K562 (cell line): ENCODE measurements at regions not wholly inside any gene's neighbourhood (a gene's known extent, or its start where the extent isn't known, plus 50 kb on each side); places are given as distances from the start of the nearest gene placed in this dataset.

Source experiments
- ATAC-seq: fragments of 200-7000 bp; cut with Tn5 transposase; 3 replicates; pipeline ENCODE4 v1.9.1; 2020; ENCODE audit warnings: moderate library complexity
- BruUV-seq: library from RNA; stranded (reverse); fragments of 400-500 nt; replicated peaks from 2 replicates; lab custom pipeline; 2021; lab: Mats Ljungman, UMichigan
- CTCF ChIA-PET: fragments of 300-600 bp; formaldehyde crosslinking; extraction: SDS; loops from one replicate; lab custom pipeline; 2021; ENCODE audit warnings: low intra/inter-chr PET ratio; lab: Yijun Ruan, JAX
- POLR2A ChIA-PET: fragments of 300-600, 350-650 bp; sonication (Branson Sonifier 250); formaldehyde crosslinking; extraction: SDS; loops from one replicate; lab custom pipeline; 2021; ENCODE audit warnings: antibody characterized with exemption, inconsistent platforms; lab: Yijun Ruan, JAX
- DNase-seq, 4 experiments: peaks; one replicate each; pipeline versions ENCODE4 v3.0.0 to v3.0.0-alpha.2; 2011 to 2018; ENCODE audit warnings: low spot score in 3 of 4, mixed read lengths in 3 of 4; ENCODE audit errors: extremely low read depth in 1 of 4
- FAIRE-seq: peaks from 2 replicates; lab custom pipeline; 2011; peaks lifted over from hg19 to GRCh38; lab: Jason Lieb, UNC
- H2AFZ ChIP-seq: 2 replicates; pipeline ENCODE4 v1.6.0; 2011; ENCODE audit warnings: low read depth, low read length, control low read depth, inconsistent platforms
- H3K27ac ChIP-seq: fragments of 200-600 bp; 3 replicates; pipeline ENCODE4 v1.8.0; 2011; ENCODE audit warnings: low read depth, mild to moderate bottlenecking, control low read depth, inconsistent platforms, low read length, moderate library complexity, mixed read lengths; ENCODE audit errors: extremely low read depth
- H3K27me3 ChIP-seq, 2 experiments: fragments of 300-600 bp in 1 of 2; 2 replicates in 1 of 2; 3 replicates in 1 of 2; pipeline versions ENCODE4 v1.6.0 to v1.8.0; 2011; ENCODE audit warnings: inconsistent platforms in 2 of 2, low read length in 2 of 2, mild to moderate bottlenecking in 1 of 2, mixed read lengths in 1 of 2, moderate library complexity in 1 of 2; ENCODE audit not compliant: control insufficient read depth in 2 of 2, insufficient read depth in 2 of 2
- H3K36me3 ChIP-seq: fragments of 300-600 bp; 3 replicates; pipeline ENCODE4 v1.8.0; 2011; ENCODE audit warnings: mild to moderate bottlenecking, low read length, inconsistent platforms; ENCODE audit not compliant: control insufficient read depth, insufficient read depth
- H3K4me1 ChIP-seq, 2 experiments: fragments of 200-600 bp in 1 of 2; replicated peaks in 1 of 2; 2 replicates in 1 of 2; 3 replicates in 1 of 2; pipeline versions ENCODE4 v1.5.1 to v1.8.0; 2011; ENCODE audit warnings: inconsistent platforms in 2 of 2, low read length in 2 of 2, mild to moderate bottlenecking in 1 of 2, mixed read lengths in 1 of 2, moderate library complexity in 1 of 2; ENCODE audit not compliant: control insufficient read depth in 2 of 2, insufficient read depth in 2 of 2
- H3K4me2 ChIP-seq: 2 replicates; pipeline ENCODE4 v1.6.1; 2011; ENCODE audit warnings: low read length, control low read depth, inconsistent platforms, mixed read lengths; ENCODE audit not compliant: insufficient read depth
- H3K4me3 ChIP-seq: fragments of 200-600 bp; sonication (generic), shearing (Covaris generic); 2 replicates; pipeline ENCODE4 v1.5.1; 2016; ENCODE audit warnings: control low read depth, inconsistent platforms
- H3K79me2 ChIP-seq: fragments of 200-600 bp; 3 replicates; pipeline ENCODE4 v1.8.0; 2011; ENCODE audit warnings: low read length, inconsistent platforms; ENCODE audit not compliant: control insufficient read depth, insufficient read depth
- H3K9ac ChIP-seq, 2 experiments: 2 replicates each; pipeline versions ENCODE4 v1.6.0 to v1.6.1; 2011; ENCODE audit warnings: low read depth in 2 of 2, low read length in 2 of 2, control low read depth in 1 of 2, inconsistent platforms in 1 of 2, mild to moderate bottlenecking in 1 of 2, mixed read lengths in 1 of 2; ENCODE audit not compliant: insufficient read depth in 1 of 2
- H3K9me1 ChIP-seq: one replicate; pipeline ENCODE4 v1.6.0; 2011; ENCODE audit warnings: inconsistent platforms, mild to moderate bottlenecking, low read length, moderate library complexity; ENCODE audit not compliant: control insufficient read depth, insufficient read depth
- H3K9me3 ChIP-seq: replicated peaks from 2 replicates; pipeline ENCODE4 v1.5.1; 2011; ENCODE audit warnings: low read depth, low read length, inconsistent platforms; ENCODE audit not compliant: control insufficient read depth, insufficient read depth
- H4K20me1 ChIP-seq: replicated peaks from 2 replicates; pipeline ENCODE4 v1.6.1; 2011; ENCODE audit warnings: low read length, inconsistent platforms, mixed read lengths; ENCODE audit not compliant: control insufficient read depth, insufficient read depth
- COPS2 ChIP-seq: fragments of 450-650 bp; conservative IDR thresholded peaks from 2 replicates; pipeline ENCODE4 v1.6.1; 2016; ENCODE audit warnings: mild to moderate bottlenecking, moderate library complexity
- EGR1 ChIP-seq: fragments of 450-650 bp; conservative IDR thresholded peaks from 2 replicates; pipeline ENCODE4 v1.6.1; 2017; ENCODE audit warnings: mild to moderate bottlenecking
- ELF2 ChIP-seq: fragments of 250-450 bp; sonication (Bioruptor Pico); IDR thresholded peaks from 2 replicates; pipeline ENCODE4 v1.5.0; 2021; ENCODE audit warnings: mild to moderate bottlenecking
- IFI16 ChIP-seq: fragments of 250-450 bp; sonication (Bioruptor Pico); IDR thresholded peaks from 2 replicates; pipeline ENCODE4 v2.1.2; 2022; ENCODE audit warnings: mild to moderate bottlenecking, inconsistent platforms
- IRF2 ChIP-seq: sonication (generic); formaldehyde crosslinking; IDR thresholded peaks from 2 replicates; pipeline ENCODE4 v1.8.1; 2022; ENCODE audit warnings: mild to moderate bottlenecking, missing genetic modification reagents
- RUNX1 ChIP-seq: sonication (generic); IDR thresholded peaks from 2 replicates; pipeline ENCODE4 v1.6.1; 2016; ENCODE audit warnings: antibody characterized with exemption, low read depth
- ZNF197 ChIP-seq: fragments of 200-800 bp; sonication (Bioruptor generic); IDR thresholded peaks from 2 replicates; pipeline ENCODE4 v1.6.1; 2016; ENCODE audit warnings: low read depth, missing genetic modification characterization, missing compliant biosample characterization
- ZNF445 ChIP-seq: fragments of 250-450 bp; sonication (Bioruptor Pico); IDR thresholded peaks from 2 replicates; pipeline ENCODE4 v1.4.0; 2020; ENCODE audit warnings: low read depth, mild to moderate bottlenecking, moderate library complexity
- WGBS: fragments of 100-300 bp; shearing (Covaris generic); methylation state at CpG from one replicate; pipeline ENCODE4 v1.1.6; 2016; ENCODE audit warnings: low coverage, mixed read lengths; ENCODE audit not compliant: insufficient coverage; ENCODE audit errors: missing lambda C conversion rate; 5-methylcytosine and 5-hydroxymethylcytosine counted together
- in situ Hi-C: fragments of 300-500 bp; cut with MboI; formaldehyde crosslinking; loops from 4 replicates; pipeline ENCODE4 v1.15.0; 2018; ENCODE audit warnings: inconsistent platforms, mixed read lengths
- intact Hi-C: fragments of 100-400 bp; cut with micrococcal nuclease; formaldehyde crosslinking; loops from 2 replicates; pipeline ENCODE4 v1.14.2; 2022
- TF ChIP-seq, protein P1 (sequence below): fragments of 450-650 bp; IDR thresholded peaks from 2 replicates; pipeline ENCODE4 v1.6.1; 2016; ENCODE audit warnings: borderline replicate concordance
- TF ChIP-seq, protein P2 (sequence below): fragments of 450-650 bp; formaldehyde crosslinking; IDR thresholded peaks from 2 replicates; pipeline ENCODE4 v1.4.0; 2020; ENCODE audit warnings: mild to moderate bottlenecking, moderate library complexity

DNA sequence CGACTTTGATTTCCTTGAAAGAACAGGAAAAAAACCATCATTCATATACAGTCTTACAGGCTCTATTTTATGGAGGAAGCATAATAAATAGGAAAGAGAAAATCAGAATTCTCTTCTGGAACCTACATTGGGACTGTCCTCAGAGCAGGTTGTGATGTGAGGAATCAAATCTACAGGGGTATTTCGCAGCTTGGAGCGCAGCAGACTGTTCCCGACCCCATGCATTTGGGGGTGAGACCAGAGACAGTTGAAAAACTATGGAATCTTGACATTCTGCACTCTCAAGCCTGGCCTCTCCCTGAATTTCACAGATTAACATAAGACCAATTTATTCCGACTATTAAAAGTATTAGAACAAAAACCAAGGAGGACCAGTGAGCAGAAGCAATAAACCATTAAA is 93.3 kb upstream of the PRSS58 start:
- no peaks in the 10 kb centered on the region for H3K4me1 ChIP-seq
- no peak overlapping the region for H3K4me2 ChIP-seq
- intact Hi-C loops, result no loop called here
- FAIRE-seq (no peak), DNase-seq (no peak), ATAC-seq (no peak)
- H3K4me3 ChIP-seq, result no peak overlapping the region
- WGBS, result under 1% methylated on average over 5 of the region's 5 CpGs
- POLR2A ChIA-PET, result interaction anchor here (0.7 to 1.4 kb wide), 4 partner anchors 8 to 143 kb away, joined by 3 to 5 read pairs (median 4); no protein-coding TSS in a partner anchor
- H3K9ac ChIP-seq, result no peak overlapping the region
- H3K9me1 ChIP-seq, result no peaks in the 10 kb centered on the region
- H3K27me3 ChIP-seq, result peaks cover 0 to 21% of the 10 kb centered on the region in 2 experiments; a peak in 1 of 5 replicates
- H2AFZ ChIP-seq, result no peak overlapping the region
- no peaks in the 10 kb centered on the region for H3K79me2 ChIP-seq
- H4K20me1 ChIP-seq, result no peaks in the 10 kb centered on the region
- no peaks in the 10 kb centered on the region for H3K9me3 ChIP-seq
- BruUV-seq, result no TSS peak
- CTCF ChIA-PET, result no interaction called here
- H3K36me3 ChIP-seq, result no peaks in the 10 kb centered on the region
- in situ Hi-C loops, result no loop called here
- H3K27ac ChIP-seq, result no peak overlapping the region
- TF ChIP-seq IRF2 (no peak), ELF2 (CRISPR knock-in tag) (no peak), ZNF197 (CRISPR knock-in tag) (no peak), COPS2 (no peak), ZNF445 (CRISPR knock-in tag) (no peak), EGR1 (no peak), RUNX1 (no peak), IFI16 (CRISPR knock-in tag) (no peak)
- TF ChIP-seq, protein P1, sequence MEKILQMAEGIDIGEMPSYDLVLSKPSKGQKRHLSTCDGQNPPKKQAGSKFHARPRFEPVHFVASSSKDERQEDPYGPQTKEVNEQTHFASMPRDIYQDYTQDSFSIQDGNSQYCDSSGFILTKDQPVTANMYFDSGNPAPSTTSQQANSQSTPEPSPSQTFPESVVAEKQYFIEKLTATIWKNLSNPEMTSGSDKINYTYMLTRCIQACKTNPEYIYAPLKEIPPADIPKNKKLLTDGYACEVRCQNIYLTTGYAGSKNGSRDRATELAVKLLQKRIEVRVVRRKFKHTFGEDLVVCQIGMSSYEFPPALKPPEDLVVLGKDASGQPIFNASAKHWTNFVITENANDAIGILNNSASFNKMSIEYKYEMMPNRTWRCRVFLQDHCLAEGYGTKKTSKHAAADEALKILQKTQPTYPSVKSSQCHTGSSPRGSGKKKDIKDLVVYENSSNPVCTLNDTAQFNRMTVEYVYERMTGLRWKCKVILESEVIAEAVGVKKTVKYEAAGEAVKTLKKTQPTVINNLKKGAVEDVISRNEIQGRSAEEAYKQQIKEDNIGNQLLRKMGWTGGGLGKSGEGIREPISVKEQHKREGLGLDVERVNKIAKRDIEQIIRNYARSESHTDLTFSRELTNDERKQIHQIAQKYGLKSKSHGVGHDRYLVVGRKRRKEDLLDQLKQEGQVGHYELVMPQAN, result no peak
- TF ChIP-seq, protein P2, sequence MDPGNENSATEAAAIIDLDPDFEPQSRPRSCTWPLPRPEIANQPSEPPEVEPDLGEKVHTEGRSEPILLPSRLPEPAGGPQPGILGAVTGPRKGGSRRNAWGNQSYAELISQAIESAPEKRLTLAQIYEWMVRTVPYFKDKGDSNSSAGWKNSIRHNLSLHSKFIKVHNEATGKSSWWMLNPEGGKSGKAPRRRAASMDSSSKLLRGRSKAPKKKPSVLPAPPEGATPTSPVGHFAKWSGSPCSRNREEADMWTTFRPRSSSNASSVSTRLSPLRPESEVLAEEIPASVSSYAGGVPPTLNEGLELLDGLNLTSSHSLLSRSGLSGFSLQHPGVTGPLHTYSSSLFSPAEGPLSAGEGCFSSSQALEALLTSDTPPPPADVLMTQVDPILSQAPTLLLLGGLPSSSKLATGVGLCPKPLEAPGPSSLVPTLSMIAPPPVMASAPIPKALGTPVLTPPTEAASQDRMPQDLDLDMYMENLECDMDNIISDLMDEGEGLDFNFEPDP (CRISPR knock-in tag), result no peak
